Dermis blood vessel endothelial cell (primary cell): ENCODE measurements at regions not wholly inside any gene's neighbourhood (a gene's known extent, or its start where the extent isn't known, plus 50 kb on each side); places are given as distances from the start of the nearest gene placed in this dataset.
"Not testable (repeated sequence)": the region's sequence is repeated elsewhere in the genome, so short reads cannot be mapped to it uniquely, and the experiment has no call there.

Experiments used
- DNase-seq: peaks from one replicate; pipeline ENCODE4 v3.0.0; 2010

- DNase-seq: no peak
These were observed 495.4 kb downstream of the TMEM121 start for GRCh38 chr14:106021832-106022231.

- DNase-seq: not testable (repeated sequence)
These were observed 496.3 kb downstream of the TMEM121 start for GRCh38 chr14:106022648-106023047.

DNA sequence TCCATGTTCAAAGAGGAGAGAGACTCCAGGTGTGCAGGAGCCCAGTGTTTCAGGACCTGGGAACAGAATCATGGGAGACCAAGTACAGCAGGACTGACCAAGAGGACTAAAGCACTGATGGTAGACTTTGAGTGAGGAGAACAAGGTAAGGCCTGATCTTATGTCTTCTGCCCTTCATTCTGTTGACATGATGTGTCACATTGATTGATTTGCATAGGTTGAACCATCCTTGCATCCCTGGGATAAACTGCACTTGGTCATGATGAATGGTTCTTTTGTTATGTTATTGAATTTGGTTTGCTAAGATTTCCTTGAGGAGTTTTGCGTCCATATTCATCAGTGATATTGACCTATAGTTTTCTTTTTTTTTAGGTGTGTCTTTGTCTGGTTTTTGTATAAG lies 497.0 kb downstream of the TMEM121 start:
- no peak for DNase-seq

GRCh38 chr14:106024983-106025604 lies 498.7 kb downstream of the TMEM121 start:
- DNase-seq: no peak

DNA sequence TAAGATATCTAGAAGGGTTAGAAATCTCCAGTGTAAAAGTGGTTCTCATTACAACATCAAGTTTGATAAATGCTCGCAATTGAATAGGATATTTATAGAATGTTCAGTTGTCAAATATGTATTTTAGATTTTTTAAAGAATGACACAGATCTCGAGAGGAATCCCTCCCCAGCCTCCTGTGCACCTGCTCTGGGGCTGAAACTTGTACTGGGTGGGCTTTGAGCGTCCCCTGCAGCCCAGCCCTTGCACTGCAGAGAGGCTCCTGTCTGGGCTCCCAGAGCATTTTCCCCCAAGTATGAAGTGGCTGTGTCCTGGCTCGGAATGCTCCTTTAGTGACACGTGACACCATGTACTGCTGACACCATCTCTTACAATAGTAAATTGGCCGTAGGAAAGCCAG lies 499.6 kb downstream of the TMEM121 start:
- DNase-seq: no peak

- not testable (repeated sequence) for DNase-seq
These were observed 501.4 kb downstream of the TMEM121 start for GRCh38 chr14:106027759-106028158.

GRCh38 chr14:106029959-106030358 lies 503.6 kb downstream of the TMEM121 start:
- no peak for DNase-seq

DNA sequence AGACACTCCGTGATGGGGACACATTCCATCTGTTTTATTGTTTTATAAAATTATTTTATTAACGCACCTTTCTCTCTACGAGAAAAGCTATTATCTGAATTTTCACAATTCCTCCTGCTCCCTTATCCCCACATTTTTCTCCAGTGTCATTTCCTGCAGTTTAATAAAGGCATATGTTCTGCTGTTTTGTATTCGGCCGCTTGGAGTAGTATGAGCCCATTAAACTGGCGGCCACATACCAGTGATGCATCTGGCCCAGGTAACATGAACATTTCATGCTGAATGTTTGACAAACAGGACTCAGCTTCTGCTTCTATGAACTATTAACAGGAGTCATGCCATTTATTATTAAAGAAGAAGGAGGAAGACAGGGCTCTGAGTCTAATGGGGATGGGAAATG lies 511.0 kb downstream of the TMEM121 start:
- DNase-seq: no peak

GRCh38 chr14:106038263-106038662 lies 511.9 kb downstream of the TMEM121 start:
- no peak for DNase-seq

- DNase-seq: no peak
These were observed 513.0 kb downstream of the TMEM121 start for GRCh38 chr14:106039400-106039799.

DNA sequence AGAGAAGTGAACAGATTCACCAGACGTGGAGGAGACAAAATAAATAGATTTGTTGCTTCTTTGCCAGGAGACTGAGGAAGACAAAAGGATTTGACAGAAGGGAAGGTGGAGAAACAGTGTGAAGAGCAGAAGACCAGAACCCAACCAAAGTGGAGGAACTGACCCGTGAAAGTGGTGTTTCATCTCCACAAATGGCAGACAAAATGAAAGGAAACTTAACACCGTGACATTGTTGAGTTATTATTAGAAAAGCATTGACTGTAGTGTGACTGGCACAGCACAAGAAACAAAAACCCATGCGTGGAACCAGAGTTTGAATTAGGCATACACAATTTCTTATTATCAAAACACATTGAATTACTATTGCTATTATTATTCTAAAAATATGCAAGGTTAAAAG lies 518.1 kb downstream of the TMEM121 start:
- DNase-seq: no peak

DNA sequence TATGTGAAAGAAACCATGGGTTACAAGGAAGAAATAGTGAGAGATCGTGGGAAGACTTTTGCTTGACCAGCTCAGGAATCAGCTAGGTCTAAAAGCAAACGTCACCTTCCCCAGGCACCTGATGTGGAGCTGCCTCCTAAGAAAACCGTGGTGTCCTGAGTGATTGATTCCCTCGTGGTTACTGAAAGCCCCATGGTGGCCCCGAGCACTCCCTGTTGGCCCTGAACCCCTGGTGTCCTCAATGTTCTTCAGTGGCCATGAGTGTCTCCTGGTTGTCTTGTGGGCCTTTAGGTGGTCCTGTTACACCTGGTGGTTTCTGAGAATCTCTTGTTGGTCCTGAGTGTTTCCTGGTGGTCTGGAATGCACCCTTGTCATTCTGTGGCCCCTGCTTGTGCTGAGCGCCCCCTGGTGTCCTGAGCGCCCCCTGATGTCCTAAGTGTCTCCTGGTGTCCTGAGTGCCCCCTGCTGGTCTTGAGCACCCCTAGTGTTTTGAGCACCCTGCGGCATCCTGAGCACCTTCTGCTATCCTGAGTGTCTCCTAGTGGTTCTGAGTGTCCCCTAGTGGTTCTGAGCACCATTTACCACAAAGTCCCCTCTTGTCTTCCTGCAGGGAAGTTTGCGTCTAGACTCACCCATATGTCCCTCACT lies 518.7 kb downstream of the TMEM121 start:
- peak; percentile 2 for DNase-seq

GRCh38 chr14:106051796-106052195 lies 525.4 kb downstream of the TMEM121 start:
- no peak for DNase-seq

- DNase-seq: no peak
These were observed 528.9 kb downstream of the TMEM121 start for GRCh38 chr14:106055289-106055688.

- no peak for DNase-seq
These were observed 532.0 kb downstream of the TMEM121 start for GRCh38 chr14:106058342-106058741.

DNA sequence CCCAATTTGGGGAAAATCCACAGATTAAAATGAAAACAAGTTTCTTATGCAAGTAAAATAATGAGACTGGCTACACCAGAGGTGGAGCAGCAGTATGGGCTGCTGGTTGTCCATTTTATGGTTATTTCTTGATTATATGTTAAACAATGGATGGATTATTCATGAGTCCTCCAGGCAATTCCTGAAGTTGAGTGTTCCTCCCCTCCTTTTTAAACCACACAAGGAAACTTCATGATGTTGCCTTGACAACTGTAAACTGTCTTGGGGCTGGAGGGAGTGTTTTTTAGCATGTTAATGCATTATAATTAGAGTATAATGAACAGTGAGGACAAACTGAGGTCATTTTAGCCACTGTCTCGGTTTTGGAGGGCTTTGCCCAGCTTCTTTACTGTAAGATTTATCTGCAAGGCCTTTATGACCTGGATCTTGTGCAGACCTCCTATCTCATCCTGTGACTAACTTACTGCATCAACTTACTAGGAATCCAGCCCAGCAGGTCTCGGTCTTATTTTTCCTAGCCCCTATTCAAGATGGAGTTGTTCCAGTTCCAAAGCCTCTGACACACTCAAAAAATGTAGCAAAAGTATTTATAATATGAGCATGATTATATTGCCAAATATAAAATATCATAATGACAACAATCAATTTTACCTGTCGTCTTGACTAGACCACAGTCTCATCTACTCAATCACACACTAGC lies 534.0 kb downstream of the TMEM121 start:
- no peak for DNase-seq

- DNase-seq: not testable (repeated sequence)
These were observed 535.6 kb downstream of the TMEM121 start for GRCh38 chr14:106061877-106062500.

GRCh38 chr14:106062502-106063272 lies 536.3 kb downstream of the TMEM121 start:
- no peak for DNase-seq

DNA sequence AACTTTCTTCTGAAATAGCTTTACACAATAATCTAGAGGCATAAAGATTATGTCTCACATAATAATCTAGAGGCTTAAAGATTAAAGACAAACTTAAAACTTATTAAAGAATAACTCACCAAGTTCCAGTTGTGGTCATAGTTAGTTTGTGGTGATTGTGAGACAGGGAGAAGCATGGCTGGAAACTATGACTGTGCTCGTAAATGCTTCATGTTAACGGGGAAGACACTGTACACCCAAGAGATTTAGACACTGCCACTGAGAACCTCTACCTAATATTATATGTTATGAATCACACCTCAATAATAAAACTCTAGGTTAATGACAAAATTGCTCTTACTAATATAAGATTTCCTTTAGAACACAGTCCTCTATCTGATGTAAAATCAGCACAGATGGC lies 541.6 kb downstream of the TMEM121 start:
- no peak for DNase-seq

GRCh38 chr14:106069804-106070625 lies 543.6 kb downstream of the TMEM121 start:
- no peak for DNase-seq

DNA sequence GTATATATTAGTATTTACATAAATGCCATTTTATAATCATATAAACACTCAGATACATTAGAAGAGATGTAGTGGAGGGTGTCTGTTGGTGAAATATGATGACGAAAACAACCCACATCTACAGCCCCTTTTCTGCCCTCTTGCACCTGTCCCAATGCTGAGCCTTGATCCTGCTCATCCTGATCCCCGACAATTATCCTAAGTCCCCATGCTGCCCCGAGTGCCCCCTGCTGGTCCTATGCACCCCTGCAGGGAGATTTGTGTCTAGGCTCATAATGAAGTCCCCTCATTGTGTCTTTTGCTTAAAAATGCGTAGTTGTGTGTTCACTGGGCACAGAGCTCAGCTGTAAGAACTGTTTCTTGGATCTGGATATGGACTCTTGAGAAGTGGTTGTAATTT lies 554.5 kb downstream of the TMEM121 start:
- no peak for DNase-seq

GRCh38 chr14:106081721-106082120 lies 555.3 kb downstream of the TMEM121 start:
- DNase-seq: not testable (repeated sequence)
